Activated CD4-positive, alpha-beta memory T cell treated with anti-CD3 and anti-CD28 coated beads, Interleukin-2, amount 10 ng/mL, durations not matched to agents 7 days and 5 days (primary cell): ENCODE measurements at regions not wholly inside any gene's neighbourhood (a gene's known extent, or its start where the extent isn't known, plus 50 kb on each side); places are given as distances from the start of the nearest gene placed in this dataset.

ENCODE experiments used
- CTCF ChIA-PET: fragments of 350-600 bp; sonication (Branson Sonifier 250); formaldehyde crosslinking; loops from one replicate; lab custom pipeline; 2021; ENCODE audit warnings: antibody characterized with exemption, inconsistent platforms; lab: Charles Lee
- POLR2A ChIA-PET: fragments of 350-600 bp; sonication (Branson Sonifier 250); formaldehyde crosslinking; loops from one replicate; lab custom pipeline; 2021; ENCODE audit warnings: antibody characterized with exemption; lab: Charles Lee
- DNase-seq: peaks from one replicate; pipeline ENCODE4 v3.0.0-alpha.2; 2020
- H3K27ac Mint-ChIP-seq: one replicate; pipeline ENCODE4 v1.8.0; 2021; ENCODE audit warnings: mild to moderate bottlenecking, mixed read lengths
- H3K27me3 Mint-ChIP-seq: one replicate; pipeline ENCODE4 v1.8.0; 2021; ENCODE audit warnings: mixed read lengths
- H3K36me3 Mint-ChIP-seq: one replicate; pipeline ENCODE4 v1.8.0; 2021; ENCODE audit warnings: low read depth, mixed read lengths
- H3K4me1 Mint-ChIP-seq: one replicate; pipeline ENCODE4 v1.8.0; 2021; ENCODE audit warnings: mixed read lengths
- H3K4me3 Mint-ChIP-seq: one replicate; pipeline ENCODE4 v1.8.0; 2021; ENCODE audit warnings: mild to moderate bottlenecking, mixed read lengths
- H3K9me3 Mint-ChIP-seq: one replicate; pipeline ENCODE4 v1.8.0; 2021; ENCODE audit warnings: mixed read lengths

- no peaks in the 10 kb centered on the region for H3K27me3 Mint-ChIP-seq
- no peak for DNase-seq
- no peaks in the 10 kb centered on the region for H3K36me3 Mint-ChIP-seq
- CTCF ChIA-PET: no interaction called here
- H3K27ac Mint-ChIP-seq: no peak overlapping the region
- H3K4me3 Mint-ChIP-seq: no peak overlapping the region
- POLR2A ChIA-PET: no interaction called here
- no peaks in the 10 kb centered on the region for H3K9me3 Mint-ChIP-seq
- H3K4me1 Mint-ChIP-seq: no peaks in the 10 kb centered on the region
Measured at GRCh38 chr10:20948686-20949327, 51.7 kb upstream of the NEBL start.
